ENCODE measurements at regions not wholly inside any gene's neighbourhood (a gene's known extent, or its start where the extent isn't known, plus 50 kb on each side); places are given as distances from the start of the nearest gene placed in this dataset.
"Not testable (repeated sequence)": the region's sequence is repeated elsewhere in the genome, so short reads cannot be mapped to it uniquely, and the experiment has no call there.

- no peak for DNase-seq
Measured at GRCh38 chr13:81916461-81916860, 1575.5 kb upstream of the SPRY2 start.

GRCh38 chr13:81907787-81908372 lies 1567.0 kb upstream of the SPRY2 start:
- no peak for DNase-seq

GRCh38 chr13:81888855-81889254 lies 1547.9 kb upstream of the SPRY2 start:
- no peak for DNase-seq

- no peak for DNase-seq
Measured at GRCh38 chr13:81874681-81875661, 1534.0 kb upstream of the SPRY2 start.

- no peak for DNase-seq
Measured at GRCh38 chr13:81874253-81874652, 1533.3 kb upstream of the SPRY2 start.

- DNase-seq = peak; percentile 22 to 68
Measured at GRCh38 chr13:81872581-81872980, 1531.7 kb upstream of the SPRY2 start.

GRCh38 chr13:81871751-81872325 lies 1530.9 kb upstream of the SPRY2 start:
- not testable (repeated sequence) for DNase-seq

- no peak for DNase-seq
Measured at GRCh38 chr13:81848291-81848690, 1507.4 kb upstream of the SPRY2 start.

GRCh38 chr13:81846771-81847170 lies 1505.8 kb upstream of the SPRY2 start:
- no peak for DNase-seq

GRCh38 chr13:81821259-81821658 lies 1480.3 kb upstream of the SPRY2 start:
- no peak for DNase-seq

GRCh38 chr13:81800433-81800832 lies 1459.5 kb upstream of the SPRY2 start:
- DNase-seq = no peak

GRCh38 chr13:81795710-81796109 lies 1454.8 kb upstream of the SPRY2 start:
- DNase-seq = no peak

- DNase-seq = no peak
Measured at GRCh38 chr13:81791641-81792040, 1450.7 kb upstream of the SPRY2 start.

GRCh38 chr13:81781471-81781870 lies 1440.5 kb upstream of the SPRY2 start:
- peak; percentile 14 to 71 for DNase-seq

- no peak for DNase-seq
Measured at GRCh38 chr13:81779876-81780275, 1439.0 kb upstream of the SPRY2 start.

- no peak for DNase-seq
Measured at GRCh38 chr13:81778350-81778749, 1437.4 kb upstream of the SPRY2 start.

- no peak for DNase-seq
Measured at GRCh38 chr13:81773263-81773662, 1432.3 kb upstream of the SPRY2 start.

- no peak for DNase-seq
Measured at GRCh38 chr13:81771951-81772350, 1431.0 kb upstream of the SPRY2 start.

GRCh38 chr13:81770868-81771505 lies 1430.1 kb upstream of the SPRY2 start:
- no peak for DNase-seq

- DNase-seq = no peak
Measured at GRCh38 chr13:81762449-81762848, 1421.5 kb upstream of the SPRY2 start.

GRCh38 chr13:81760316-81760715 lies 1419.4 kb upstream of the SPRY2 start:
- no peak for DNase-seq

- DNase-seq = no peak
Measured at GRCh38 chr13:81757348-81757970, 1416.5 kb upstream of the SPRY2 start.

- DNase-seq = peak; percentile 75 to 91
Measured at GRCh38 chr13:81745391-81745790, 1404.5 kb upstream of the SPRY2 start.

Data from NCI-H524 (cell line).